ENCODE measurements at regions not wholly inside any gene's neighbourhood (a gene's known extent, or its start where the extent isn't known, plus 50 kb on each side); places are given as distances from the start of the nearest gene placed in this dataset.

- FAIRE-seq, result no peak
Measured at GRCh38 chr10:4557469-4557868, 268.5 kb upstream of the AKR1E2 start.

GRCh38 chr10:4556527-4556926 is 269.5 kb upstream of the AKR1E2 start:
- H3K4me3 ChIP-seq (ENCODE audit: low read depth, low read length), result no peak overlapping the region
- no peaks in the 10 kb centered on the region for H3K36me3 ChIP-seq (ENCODE audit: control insufficient read depth, insufficient read depth, low read length)
- TF ChIP-seq CTCF (IDR thresholded peaks at IDR 0.05; ENCODE audit: insufficient read depth, low read length, severe bottlenecking), result no peak
- DNase-seq (ENCODE audit: low read depth) (no peak), FAIRE-seq (no peak)
- no peaks in the 10 kb centered on the region for H3K27me3 ChIP-seq (ENCODE audit: control insufficient read depth, insufficient read depth, low read length)

More at GRCh38 chr10:4557469-4557868, 268.5 kb upstream of the AKR1E2 start:
- DNase-seq (ENCODE audit: low read depth), result no peak
- Histone ChIP-seq H3K27me3 (ENCODE audit: control insufficient read depth, insufficient read depth, low read length) (no peaks in the 10 kb centered on the region), H3K4me3 (ENCODE audit: low read depth, low read length) (no peak overlapping the region), H3K36me3 (ENCODE audit: control insufficient read depth, insufficient read depth, low read length) (no peaks in the 10 kb centered on the region)
- no peak for TF ChIP-seq CTCF (IDR thresholded peaks at IDR 0.05; ENCODE audit: insufficient read depth, low read length, severe bottlenecking)

DNA sequence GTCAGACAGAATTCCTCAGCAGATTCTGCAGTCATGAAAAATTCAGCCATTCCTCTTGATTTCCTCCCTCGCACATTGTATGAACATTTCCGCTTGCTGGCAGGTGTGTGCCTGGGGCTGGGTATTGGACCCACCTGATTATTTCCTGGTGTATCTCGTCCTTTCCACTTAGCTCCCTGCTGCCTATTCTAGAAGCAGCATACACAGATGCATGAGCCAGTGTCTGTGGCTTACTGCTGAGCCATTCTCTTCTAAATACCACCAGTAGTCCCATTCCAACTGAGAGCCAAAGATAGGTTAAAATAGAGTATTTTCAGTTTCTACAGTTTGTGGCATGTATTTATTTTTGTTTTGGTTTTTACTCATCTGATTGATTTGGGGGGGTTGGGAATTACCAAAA is 270.1 kb upstream of the AKR1E2 start:
- no peaks in the 10 kb centered on the region for H3K36me3 ChIP-seq (ENCODE audit: control insufficient read depth, insufficient read depth, low read length)
- FAIRE-seq (no peak), DNase-seq (ENCODE audit: low read depth) (no peak)
- TF ChIP-seq CTCF (IDR thresholded peaks at IDR 0.05; ENCODE audit: insufficient read depth, low read length, severe bottlenecking), result no peak
- H3K27me3 ChIP-seq (ENCODE audit: control insufficient read depth, insufficient read depth, low read length), result no peaks in the 10 kb centered on the region
- no peak overlapping the region for H3K4me3 ChIP-seq (ENCODE audit: low read depth, low read length)

DNA sequence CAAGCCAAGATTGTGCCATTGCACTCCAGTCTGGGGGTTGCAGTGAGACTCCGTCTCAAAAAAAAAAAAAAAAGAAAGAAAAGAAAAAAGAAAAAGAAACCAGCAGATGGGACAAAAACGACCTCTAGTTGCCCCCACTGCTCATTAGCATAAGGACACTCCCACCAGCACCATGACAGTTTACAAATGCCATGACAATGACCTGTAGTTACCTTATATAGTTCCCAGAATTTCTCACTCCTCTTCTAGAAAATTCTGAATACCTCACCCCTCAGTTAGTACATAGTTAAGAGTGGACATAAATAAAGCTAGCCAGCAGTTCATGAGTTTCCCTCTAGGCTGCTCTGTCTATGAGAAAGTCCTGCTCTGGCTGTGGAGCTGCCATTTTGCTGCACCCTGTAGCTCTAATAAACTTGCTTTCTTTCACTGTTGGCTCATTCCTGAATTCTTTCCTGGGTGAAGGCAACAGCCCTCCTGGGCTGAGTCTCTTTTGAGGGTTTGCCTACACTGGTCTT is 276.8 kb upstream of the AKR1E2 start:
- Histone ChIP-seq H3K27me3 (ENCODE audit: control insufficient read depth, insufficient read depth, low read length) (no peaks in the 10 kb centered on the region), H3K36me3 (ENCODE audit: control insufficient read depth, insufficient read depth, low read length) (no peaks in the 10 kb centered on the region), H3K4me3 (ENCODE audit: low read depth, low read length) (no peak overlapping the region)
- DNase-seq (ENCODE audit: low read depth) (no peak), FAIRE-seq (no peak)
- TF ChIP-seq CTCF (IDR thresholded peaks at IDR 0.05; ENCODE audit: insufficient read depth, low read length, severe bottlenecking), result no peak

GRCh38 chr10:4546931-4547330 is 279.1 kb upstream of the AKR1E2 start:
- no peak for TF ChIP-seq CTCF (IDR thresholded peaks at IDR 0.05; ENCODE audit: insufficient read depth, low read length, severe bottlenecking)
- FAIRE-seq, result no peak
- no peak for DNase-seq (ENCODE audit: low read depth)
- Histone ChIP-seq H3K27me3 (ENCODE audit: control insufficient read depth, insufficient read depth, low read length) (no peaks in the 10 kb centered on the region), H3K4me3 (ENCODE audit: low read depth, low read length) (no peak overlapping the region), H3K36me3 (ENCODE audit: control insufficient read depth, insufficient read depth, low read length) (no peaks in the 10 kb centered on the region)

GRCh38 chr10:4546500-4546899 is 279.5 kb upstream of the AKR1E2 start:
- Histone ChIP-seq H3K4me3 (ENCODE audit: low read depth, low read length) (no peak overlapping the region), H3K27me3 (ENCODE audit: control insufficient read depth, insufficient read depth, low read length) (no peaks in the 10 kb centered on the region), H3K36me3 (ENCODE audit: control insufficient read depth, insufficient read depth, low read length) (no peaks in the 10 kb centered on the region)
- TF ChIP-seq CTCF (IDR thresholded peaks at IDR 0.05; ENCODE audit: insufficient read depth, low read length, severe bottlenecking), result no peak
- peak; percentile 62 for DNase-seq (ENCODE audit: low read depth)
- no peak for FAIRE-seq

Measured in bronchial epithelial cell (primary cell).